IMR-90 (cell line): ENCODE measurements at regions not wholly inside any gene's neighbourhood (a gene's known extent, or its start where the extent isn't known, plus 50 kb on each side); places are given as distances from the start of the nearest gene placed in this dataset.

ENCODE experiments used
- BHLHE40 ChIP-seq: fragments of 150-350 bp; IDR thresholded peaks from 2 replicates; pipeline ENCODE4 v1.6.1; 2016; ENCODE audit warnings: mild to moderate bottlenecking, low read depth, low read length
- CEBPB ChIP-seq: IDR thresholded peaks from 2 replicates; pipeline ENCODE4 v1.6.1; 2012; ENCODE audit warnings: low read depth, low read length, improper control_type of control experiment
- CTCF ChIP-seq: conservative IDR thresholded peaks from 2 replicates; pipeline ENCODE4 v1.5.1; 2012; ENCODE audit warnings: mild to moderate bottlenecking, low read depth, low read length, improper control_type of control experiment
- FOS ChIP-seq: fragments of 150-350 bp; IDR thresholded peaks from 2 replicates; pipeline ENCODE4 v1.6.1; 2016; ENCODE audit warnings: low read depth, low read length
- MAFK ChIP-seq: IDR thresholded peaks from 2 replicates; pipeline ENCODE4 v1.6.1; 2012; ENCODE audit warnings: low read depth, low read length, improper control_type of control experiment
- MAZ ChIP-seq: IDR thresholded peaks from 2 replicates; pipeline ENCODE4 v1.6.1; 2012; ENCODE audit warnings: low read depth, mild to moderate bottlenecking, low read length, improper control_type of control experiment, moderate library complexity, borderline replicate concordance
- NFE2L2 ChIP-seq: fragments of 150-350 bp; IDR thresholded peaks from 2 replicates; pipeline ENCODE4 v1.6.1; 2016; ENCODE audit warnings: low read depth, mild to moderate bottlenecking, low read length
- POLR2A ChIP-seq: IDR thresholded peaks from 2 replicates; pipeline ENCODE4 v1.6.1; 2012; ENCODE audit warnings: mild to moderate bottlenecking, low read depth, low read length
- RAD21 ChIP-seq: IDR thresholded peaks from 2 replicates; pipeline ENCODE4 v1.6.1; 2012; ENCODE audit warnings: low read length, improper control_type of control experiment
- RCOR1 ChIP-seq: IDR thresholded peaks from 2 replicates; pipeline ENCODE4 v1.6.1; 2012; ENCODE audit warnings: mild to moderate bottlenecking, low read length, improper control_type of control experiment; ENCODE audit not compliant: insufficient replicate concordance
- RFX5 ChIP-seq: IDR thresholded peaks from 2 replicates; pipeline ENCODE4 v1.8.0; 2012; ENCODE audit warnings: low read depth, mild to moderate bottlenecking, low read length, moderate library complexity

DNA sequence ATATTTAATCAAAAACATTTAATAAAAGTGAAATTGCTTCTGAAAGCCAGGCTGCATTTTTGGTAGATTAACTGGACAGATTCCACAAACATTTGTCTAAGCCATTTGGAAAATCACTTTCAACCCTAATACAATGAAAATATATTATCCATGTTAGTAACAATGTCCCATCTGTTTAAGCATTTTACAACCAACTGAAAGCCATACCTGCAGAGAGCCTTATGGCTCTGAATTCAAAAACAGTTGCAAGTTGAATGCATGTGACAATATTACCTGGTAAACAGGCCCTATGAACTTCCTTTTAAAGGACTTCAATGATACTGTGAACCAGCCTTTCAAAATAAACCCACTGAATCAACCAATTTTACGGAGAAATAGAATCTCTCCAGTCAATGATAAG lies 468.1 kb downstream of the BTG1 start:
- no peak for TF ChIP-seq CTCF
- no peak for TF ChIP-seq RAD21
- TF ChIP-seq CEBPB, result no peak
- TF ChIP-seq MAFK, result no peak
- no peak for TF ChIP-seq MAZ
- no peak for TF ChIP-seq POLR2A
- no peak for TF ChIP-seq RCOR1
- no peak for TF ChIP-seq RFX5
- no peak for TF ChIP-seq BHLHE40
- TF ChIP-seq NFE2L2, result no peak
- TF ChIP-seq FOS, result no peak
